H1 (cell line): ENCODE measurements at regions not wholly inside any gene's neighbourhood (a gene's known extent, or its start where the extent isn't known, plus 50 kb on each side); places are given as distances from the start of the nearest gene placed in this dataset.

Experiments
- CTCF ChIA-PET: fragments of 300-600 bp; sonication (Branson Sonifier 250); formaldehyde crosslinking; loops from one replicate; lab custom pipeline; 2021; ENCODE audit not compliant: partially characterized antibody; lab: Charles Lee
- POLR2A ChIA-PET: fragments of 300-600 bp; sonication (Branson Sonifier 250); formaldehyde crosslinking; loops from one replicate; lab custom pipeline; 2021; ENCODE audit warnings: inconsistent platforms; ENCODE audit not compliant: partially characterized antibody; lab: Charles Lee
- DNase-seq, 2 experiments: peaks; one replicate each; pipeline versions ENCODE4 v3.0.0 to v3.0.0-alpha.2; 2010 to 2022; ENCODE audit warnings: low spot score in 2 of 2, low read depth in 1 of 2, mixed read lengths in 1 of 2
- FAIRE-seq: peaks from 2 replicates; lab custom pipeline; 2011; peaks lifted over from hg19 to GRCh38; lab: Jason Lieb, UNC
- H2AFZ ChIP-seq: 2 replicates; pipeline ENCODE4 v1.8.1; 2012; ENCODE audit warnings: low read length, inconsistent platforms
- H2AK5ac ChIP-seq: 2 replicates; pipeline ENCODE4 v1.6.1; 2013; ENCODE audit warnings: low read depth, low read length
- H2BK120ac ChIP-seq: replicated peaks from 2 replicates; pipeline ENCODE3; 2013; ENCODE audit warnings: low read depth, low read length, inconsistent platforms
- H2BK12ac ChIP-seq: 2 replicates; pipeline ENCODE4 v1.6.1; 2013; ENCODE audit warnings: low read depth, low read length
- H2BK15ac ChIP-seq: 2 replicates; pipeline ENCODE4 v1.6.1; 2013; ENCODE audit warnings: low read length
- H2BK20ac ChIP-seq: 2 replicates; pipeline ENCODE4 v1.6.1; 2013; ENCODE audit warnings: low read length
- H2BK5ac ChIP-seq: 2 replicates; pipeline ENCODE4 v1.6.1; 2013; ENCODE audit warnings: low read depth, low read length
- H3K14ac ChIP-seq: 2 replicates; pipeline ENCODE4 v1.6.1; 2013; ENCODE audit warnings: inconsistent platforms; ENCODE audit not compliant: insufficient read length
- H3K18ac ChIP-seq: 2 replicates; pipeline ENCODE4 v1.6.1; 2013; ENCODE audit warnings: low read length; ENCODE audit errors: extremely low read depth
- H3K23ac ChIP-seq: 2 replicates; pipeline ENCODE4 v1.6.1; 2013; ENCODE audit warnings: inconsistent platforms; ENCODE audit not compliant: insufficient read length
- H3K23me2 ChIP-seq: 2 replicates; pipeline ENCODE4 v1.6.1; 2013; ENCODE audit warnings: low read depth, low read length
- H3K27ac ChIP-seq: 2 replicates; pipeline ENCODE4 v1.6.1; 2011; ENCODE audit warnings: low read depth, low read length, inconsistent platforms
- H3K27me3 ChIP-seq, 4 experiments: replicated peaks in 1 of 4; 1 replicate in 1 of 4; 2 replicates in 3 of 4; pipeline versions ENCODE4 v1.6.1 to v1.8.1; 2011 to 2013; ENCODE audit warnings: low read length in 3 of 4, mild to moderate bottlenecking in 3 of 4, inconsistent platforms in 2 of 4, mixed read lengths in 2 of 4, moderate library complexity in 1 of 4; ENCODE audit not compliant: control insufficient read depth in 3 of 4, insufficient read depth in 3 of 4; ENCODE audit errors: extremely low read depth in 1 of 4
- H3K36me3 ChIP-seq, 4 experiments: 2 replicates each; pipeline versions ENCODE4 v1.6.1 to v1.8.1; 2011 to 2013; ENCODE audit warnings: mild to moderate bottlenecking in 4 of 4, low read length in 3 of 4, moderate library complexity in 2 of 4, control low read depth in 1 of 4, inconsistent platforms in 1 of 4; ENCODE audit not compliant: insufficient read depth in 4 of 4, control insufficient read depth in 2 of 4
- H3K4ac ChIP-seq: replicated peaks from 2 replicates; pipeline ENCODE3; 2013; ENCODE audit warnings: low read length, low read depth, mixed read lengths, inconsistent platforms; ENCODE audit not compliant: insufficient read length
- H3K4me1 ChIP-seq, 4 experiments: replicated peaks in 1 of 4; 1 replicate in 1 of 4; 2 replicates in 3 of 4; pipeline versions ENCODE4 v1.6.1 to v1.8.1; 2011 to 2013; ENCODE audit warnings: low read length in 3 of 4, inconsistent platforms in 2 of 4, mixed read lengths in 1 of 4; ENCODE audit not compliant: insufficient read depth in 4 of 4, control insufficient read depth in 3 of 4
- H3K4me2 ChIP-seq, 2 experiments: 2 replicates each; pipeline versions ENCODE4 v1.6.1 to v1.8.1; 2011 to 2013; ENCODE audit warnings: low read depth in 2 of 2, low read length in 2 of 2, control low read depth in 1 of 2, inconsistent platforms in 1 of 2, mild to moderate bottlenecking in 1 of 2; ENCODE audit not compliant: insufficient read depth in 1 of 2
- H3K4me3 ChIP-seq, 4 experiments: fragments of 200-600, 300-600 bp in 1 of 4; sonication (generic), shearing (Covaris generic), sonication (Bioruptor Twin) in 1 of 4; 2 replicates each; pipeline versions ENCODE4 v1.5.1 to v1.8.1; 2011 to 2016; ENCODE audit warnings: low read length in 4 of 4, low read depth in 3 of 4, control low read depth in 2 of 4, inconsistent platforms in 2 of 4, mild to moderate bottlenecking in 2 of 4, mixed read lengths in 1 of 4, moderate library complexity in 1 of 4; ENCODE audit not compliant: insufficient read depth in 2 of 4; ENCODE audit errors: extremely low read depth in 1 of 4
- H3K56ac ChIP-seq: replicated peaks from 2 replicates; pipeline ENCODE3; 2013; ENCODE audit warnings: low read depth, mild to moderate bottlenecking, mixed read lengths, low read length, inconsistent platforms; ENCODE audit not compliant: insufficient read length
- H3K79me1 ChIP-seq: 2 replicates; pipeline ENCODE4 v1.6.1; 2013; ENCODE audit warnings: low read depth, low read length, control low read depth
- H3K79me2 ChIP-seq, 2 experiments: 2 replicates each; pipeline versions ENCODE4 v1.6.1 to v1.8.1; 2012 to 2013; ENCODE audit warnings: low read length in 2 of 2, mild to moderate bottlenecking in 2 of 2, inconsistent platforms in 1 of 2; ENCODE audit not compliant: insufficient read depth in 2 of 2, control insufficient read depth in 1 of 2
- H3K9ac ChIP-seq, 4 experiments: replicated peaks in 1 of 4; 1 replicate in 1 of 4; 2 replicates in 3 of 4; pipeline versions ENCODE4 v1.6.1 to v1.8.1; 2011 to 2013; ENCODE audit warnings: low read depth in 3 of 4, low read length in 3 of 4, control low read depth in 2 of 4, mild to moderate bottlenecking in 2 of 4, moderate library complexity in 2 of 4, inconsistent platforms in 1 of 4; ENCODE audit errors: extremely low read depth in 1 of 4
- H3K9me3 ChIP-seq, 2 experiments: 2 replicates each; pipeline versions ENCODE4 v1.6.1 to v1.8.1; 2012 to 2013; ENCODE audit warnings: mild to moderate bottlenecking in 2 of 2, moderate library complexity in 2 of 2, control low read depth in 1 of 2, inconsistent platforms in 1 of 2, low read depth in 1 of 2, low read length in 1 of 2, mixed read lengths in 1 of 2; ENCODE audit not compliant: insufficient read depth in 2 of 2
- H4K20me1 ChIP-seq, 2 experiments: replicated peaks in 1 of 2; 2 replicates each; pipeline versions ENCODE3 to v1.8.1; 2011 to 2013; ENCODE audit warnings: inconsistent platforms in 2 of 2, low read length in 2 of 2, mild to moderate bottlenecking in 1 of 2; ENCODE audit not compliant: insufficient read depth in 2 of 2, control insufficient read depth in 1 of 2
- H4K5ac ChIP-seq: 2 replicates; pipeline ENCODE4 v1.6.1; 2013; ENCODE audit warnings: low read length, low read depth, mixed read lengths, inconsistent platforms; ENCODE audit not compliant: insufficient read length
- H4K8ac ChIP-seq: 2 replicates; pipeline ENCODE4 v1.8.0; 2013; ENCODE audit warnings: mild to moderate bottlenecking, moderate library complexity, low read length, inconsistent platforms; ENCODE audit not compliant: insufficient read depth; ENCODE audit errors: extremely low read depth
- H4K91ac ChIP-seq: replicated peaks from 2 replicates; pipeline ENCODE3; 2013; ENCODE audit warnings: low read length, mixed read lengths, inconsistent platforms; ENCODE audit not compliant: insufficient read length
- ASH2L ChIP-seq: fragments of 200-600, 300-600 bp; sonication (generic); IDR thresholded peaks from one replicate; pipeline ENCODE4 v1.7.1; 2017; ENCODE audit warnings: low read length
- CEBPB ChIP-seq: IDR thresholded peaks from 2 replicates; pipeline ENCODE4 v1.6.1; 2012; ENCODE audit warnings: low read depth, low read length
- EZH2 ChIP-seq: fragments of 200-600 bp; sonication (generic); IDR thresholded peaks from 2 replicates; pipeline ENCODE4 v1.7.1; 2012; ENCODE audit warnings: low read depth, mild to moderate bottlenecking, moderate library complexity, low read length, inconsistent platforms; ENCODE audit not compliant: severe bottlenecking
- GTF2F1 ChIP-seq: IDR thresholded peaks from 2 replicates; pipeline ENCODE4 v1.6.1; 2012; ENCODE audit warnings: low read depth, low read length, improper control_type of control experiment, borderline replicate concordance
- POLR2A ChIP-seq, 2 experiments: IDR thresholded peaks; 1 replicate in 1 of 2; 2 replicates in 1 of 2; pipeline ENCODE4 v1.6.1; 2011; ENCODE audit warnings: low read depth in 2 of 2, low read length in 2 of 2, mild to moderate bottlenecking in 2 of 2; ENCODE audit errors: control extremely low read depth in 1 of 2
- RAD21 ChIP-seq, 2 experiments: IDR thresholded peaks in 1 of 2; conservative IDR thresholded peaks in 1 of 2; 2 replicates each; pipeline ENCODE4 v1.6.1; 2011; ENCODE audit warnings: low read depth in 2 of 2, low read length in 2 of 2, improper control_type of control experiment in 1 of 2, inconsistent platforms in 1 of 2, mild to moderate bottlenecking in 1 of 2, moderate library complexity in 1 of 2
- SP4 ChIP-seq: IDR thresholded peaks from 2 replicates; pipeline ENCODE4 v1.6.1; 2012; ENCODE audit warnings: low read length, inconsistent platforms
- TAF7 ChIP-seq: optimal IDR thresholded peaks from 2 replicates; pipeline ENCODE3; 2011; ENCODE audit warnings: low read depth, mild to moderate bottlenecking, inconsistent platforms, low read length, moderate library complexity, borderline replicate concordance
- ZNF274 ChIP-seq: IDR thresholded peaks from 2 replicates; pipeline ENCODE4 v1.7.0; 2012; ENCODE audit warnings: low read length, borderline replicate concordance; ENCODE audit errors: extremely low read depth
- WGBS, 2 experiments: shearing (Covaris generic) in 1 of 2; methylation state at CpG; one replicate each; pipeline versions ENCODE4 v1.1.6 to v1.1.7; 2013 to 2015; ENCODE audit warnings: low lambda C conversion rate in 2 of 2, mixed read lengths in 2 of 2, inconsistent platforms in 1 of 2, low coverage in 1 of 2, missing lambda C conversion rate in 1 of 2; ENCODE audit not compliant: insufficient replicate concordance in 2 of 2, insufficient coverage in 1 of 2, insufficient read length in 1 of 2; ENCODE audit errors: extremely low coverage in 1 of 2, missing lambda C conversion rate in 1 of 2; 5-methylcytosine and 5-hydroxymethylcytosine counted together

DNA sequence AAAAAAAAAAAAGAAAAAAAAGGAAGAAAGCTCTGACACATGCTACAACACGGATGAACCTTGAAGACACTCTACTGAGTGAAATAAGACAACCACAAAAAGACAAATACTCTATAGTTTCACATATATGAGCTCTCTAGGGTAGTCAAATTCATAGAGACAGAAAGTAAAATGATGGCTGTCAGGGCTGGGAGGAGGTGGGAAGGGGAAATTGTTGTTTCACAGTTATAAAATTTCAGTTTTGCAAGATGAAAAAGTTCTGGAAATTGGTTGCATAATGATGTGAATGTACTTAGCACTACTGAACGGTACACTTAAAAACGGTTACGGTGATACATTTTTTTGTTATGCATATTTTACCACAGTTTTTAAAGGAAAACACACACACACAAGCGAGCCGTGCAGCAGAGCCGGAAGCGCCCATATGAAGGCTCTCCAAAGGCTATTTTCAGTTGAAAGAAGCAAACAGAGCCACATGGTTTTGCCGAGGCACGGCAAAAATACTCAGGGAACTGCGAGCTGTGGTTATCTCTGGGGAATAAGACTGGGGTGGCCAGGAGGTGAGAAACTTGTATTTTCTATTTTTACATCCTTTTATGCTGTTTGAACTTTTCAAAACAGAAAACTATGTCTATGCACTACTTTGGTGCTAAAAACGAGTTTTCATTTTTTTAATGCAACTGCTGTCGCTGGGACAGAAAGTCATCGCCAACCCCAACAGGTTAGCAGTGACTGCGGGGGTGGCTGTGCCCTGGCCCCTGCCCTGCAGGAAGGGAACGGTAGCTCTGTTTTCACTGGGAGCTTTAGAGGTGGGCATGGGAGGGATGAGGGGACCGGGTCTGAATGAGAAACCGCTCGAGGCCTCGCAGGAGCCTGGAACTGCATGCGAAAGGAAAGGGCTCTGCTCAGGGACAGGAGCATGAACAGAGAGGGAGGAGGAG is 132.9 kb downstream of the OAT start:
- Histone ChIP-seq H3K79me2 (no peaks in the 10 kb centered on the region), H2BK5ac (no peak overlapping the region), H3K23me2 (no peaks in the 10 kb centered on the region), H2BK12ac (no peak overlapping the region), H3K27me3 (no peaks in the 10 kb centered on the region; a peak in 1 of 7 replicates), H3K9ac (no peak overlapping the region), H2AK5ac (no peak overlapping the region), H3K14ac (no peak overlapping the region)
- 90% methylated on average over 18 of the region's 21 CpGs; no CpG with 5 or more reads in 1 of the 2 experiments for WGBS, 2 experiments
- TF ChIP-seq EZH2 (no peak), CEBPB (no peak), TAF7 (no peak), ZNF274 (no peak), GTF2F1 (no peak), POLR2A (IDR thresholded peaks at IDR 0.05; ENCODE audit: control extremely low read depth in 1 of 2, low read depth in 2 of 2, low read length in 2 of 2) (no peak), SP4 (no peak), ASH2L (no peak), RAD21 (IDR thresholded peaks at IDR 0.05 in 1 of 2, conservative IDR thresholded peaks at IDR 0.05 in 1 of 2; ENCODE audit: low read depth in 2 of 2, low read length in 2 of 2) (no peak)
- TF ChIP-seq, all 59 proteins: peak for 0
- no peak overlapping the region for H2BK20ac ChIP-seq
- H3K4me3 ChIP-seq, result no peak overlapping the region
- no peaks in the 10 kb centered on the region for H3K36me3 ChIP-seq
- ChIA-PET CTCF (interaction anchor here (0.6 to 2.7 kb wide), 5 partner anchors 9 to 349 kb away, joined by 3 to 8 read pairs (median 3); no protein-coding TSS in a partner anchor), POLR2A (no interaction called here)
- no peak overlapping the region for H4K5ac ChIP-seq
- H3K56ac ChIP-seq, result no peak overlapping the region
- no peak overlapping the region for H2BK120ac ChIP-seq
- no peak overlapping the region for H3K4me2 ChIP-seq
- H3K4me1 ChIP-seq, result no peaks in the 10 kb centered on the region; a peak in 1 of 7 replicates
- H2AFZ ChIP-seq, result no peak overlapping the region
- no peaks in the 10 kb centered on the region; a peak in 1 of 4 replicates for H3K9me3 ChIP-seq
- no peak overlapping the region for H3K4ac ChIP-seq
- H3K18ac ChIP-seq, result no peak overlapping the region
- no peaks in the 10 kb centered on the region for H4K20me1 ChIP-seq
- H4K91ac ChIP-seq, result no peak overlapping the region
- no peak overlapping the region for H3K27ac ChIP-seq
- no peak for DNase-seq
- no peak overlapping the region for H3K23ac ChIP-seq
- no peaks in the 10 kb centered on the region for H3K79me1 ChIP-seq
- H4K8ac ChIP-seq, result no peak overlapping the region; the same call in 1 of the 2 replicates
- no peak overlapping the region for H2BK15ac ChIP-seq
- no peak for FAIRE-seq
